ENCODE measurements at regions not wholly inside any gene's neighbourhood (a gene's known extent, or its start where the extent isn't known, plus 50 kb on each side); places are given as distances from the start of the nearest gene placed in this dataset.

GRCh38 chr15:91789136-91789535 lies 64.4 kb upstream of the SLCO3A1 start:
- no peak overlapping the region for H3K4me3 ChIP-seq (ENCODE audit: low read depth in 2 of 2, low read length in 1 of 2)
- no peaks in the 10 kb centered on the region for H3K4me1 ChIP-seq (ENCODE audit: control insufficient read depth in 1 of 2, insufficient read depth in 2 of 2, low read depth in 1 of 2, low read length in 1 of 2)
- no peak overlapping the region for H2AFZ ChIP-seq (ENCODE audit: low read depth)
- no peaks in the 10 kb centered on the region for H3K36me3 ChIP-seq (replicated peaks in 1 of 2; ENCODE audit: control insufficient read depth in 1 of 2, insufficient read depth in 2 of 2, low read length in 1 of 2)
- H3K27me3 ChIP-seq (ENCODE audit: insufficient read depth): no peaks in the 10 kb centered on the region
- TF ChIP-seq, protein P1, sequence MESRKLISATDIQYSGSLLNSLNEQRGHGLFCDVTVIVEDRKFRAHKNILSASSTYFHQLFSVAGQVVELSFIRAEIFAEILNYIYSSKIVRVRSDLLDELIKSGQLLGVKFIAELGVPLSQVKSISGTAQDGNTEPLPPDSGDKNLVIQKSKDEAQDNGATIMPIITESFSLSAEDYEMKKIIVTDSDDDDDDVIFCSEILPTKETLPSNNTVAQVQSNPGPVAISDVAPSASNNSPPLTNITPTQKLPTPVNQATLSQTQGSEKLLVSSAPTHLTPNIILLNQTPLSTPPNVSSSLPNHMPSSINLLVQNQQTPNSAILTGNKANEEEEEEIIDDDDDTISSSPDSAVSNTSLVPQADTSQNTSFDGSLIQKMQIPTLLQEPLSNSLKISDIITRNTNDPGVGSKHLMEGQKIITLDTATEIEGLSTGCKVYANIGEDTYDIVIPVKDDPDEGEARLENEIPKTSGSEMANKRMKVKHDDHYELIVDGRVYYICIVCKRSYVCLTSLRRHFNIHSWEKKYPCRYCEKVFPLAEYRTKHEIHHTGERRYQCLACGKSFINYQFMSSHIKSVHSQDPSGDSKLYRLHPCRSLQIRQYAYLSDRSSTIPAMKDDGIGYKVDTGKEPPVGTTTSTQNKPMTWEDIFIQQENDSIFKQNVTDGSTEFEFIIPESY (IDR thresholded peaks at IDR 0.05; ENCODE audit: borderline replicate concordance, low read depth): no peak
- TF ChIP-seq JUND (IDR thresholded peaks at IDR 0.05) (no peak), GABPA (IDR thresholded peaks at IDR 0.05; ENCODE audit: low read depth) (no peak), RCOR1 (IDR thresholded peaks at IDR 0.05; ENCODE audit: low read length) (no peak), EZH2phosphoT487 (IDR thresholded peaks at IDR 0.05; ENCODE audit: borderline replicate concordance, low read depth) (no peak), POLR2AphosphoS5 (IDR thresholded peaks at IDR 0.05; ENCODE audit: low read depth, low read length) (no peak), SMC3 (IDR thresholded peaks at IDR 0.05; ENCODE audit: low read depth, low read length) (no peak), NFIC (IDR thresholded peaks at IDR 0.05; ENCODE audit: borderline replicate concordance) (no peak), TAF1 (IDR thresholded peaks at IDR 0.05; ENCODE audit: borderline replicate concordance, low read depth, low read length) (no peak), RXRA (IDR thresholded peaks at IDR 0.05; ENCODE audit: borderline replicate concordance, low read depth) (no peak)
- TF ChIP-seq, protein P2, sequence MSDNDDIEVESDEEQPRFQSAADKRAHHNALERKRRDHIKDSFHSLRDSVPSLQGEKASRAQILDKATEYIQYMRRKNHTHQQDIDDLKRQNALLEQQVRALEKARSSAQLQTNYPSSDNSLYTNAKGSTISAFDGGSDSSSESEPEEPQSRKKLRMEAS (IDR thresholded peaks at IDR 0.05; ENCODE audit: low read depth): no peak
- TF ChIP-seq, protein P3, sequence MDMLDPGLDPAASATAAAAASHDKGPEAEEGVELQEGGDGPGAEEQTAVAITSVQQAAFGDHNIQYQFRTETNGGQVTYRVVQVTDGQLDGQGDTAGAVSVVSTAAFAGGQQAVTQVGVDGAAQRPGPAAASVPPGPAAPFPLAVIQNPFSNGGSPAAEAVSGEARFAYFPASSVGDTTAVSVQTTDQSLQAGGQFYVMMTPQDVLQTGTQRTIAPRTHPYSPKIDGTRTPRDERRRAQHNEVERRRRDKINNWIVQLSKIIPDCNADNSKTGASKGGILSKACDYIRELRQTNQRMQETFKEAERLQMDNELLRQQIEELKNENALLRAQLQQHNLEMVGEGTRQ (IDR thresholded peaks at IDR 0.05; ENCODE audit: borderline replicate concordance, low read depth, low read length): no peak
- no peaks in the 10 kb centered on the region for H3K79me2 ChIP-seq (ENCODE audit: insufficient read depth)
- no peak for DNase-seq
- H3K27ac ChIP-seq (ENCODE audit: low read depth in 2 of 2, low read length in 1 of 2): no peak overlapping the region
- no peaks in the 10 kb centered on the region for H3K9me3 ChIP-seq
- no peaks in the 10 kb centered on the region for H4K20me1 ChIP-seq (ENCODE audit: insufficient read depth)
- WGBS (ENCODE audit: low lambda C conversion rate): 22% methylated on average over 2 of the region's 5 CpGs
- ChIA-PET POLR2A (no interaction called here), CTCF (no interaction called here)
- H3F3A ChIP-seq (replicated peaks; ENCODE audit: insufficient read depth): no peaks in the 10 kb centered on the region
- no peak overlapping the region for H3K4me2 ChIP-seq
- no peaks in the 10 kb centered on the region for H3K9me2 ChIP-seq
- no peak overlapping the region for H3K9ac ChIP-seq

GRCh38 chr15:91790836-91791235 lies 62.7 kb upstream of the SLCO3A1 start:
- Histone ChIP-seq H3K27me3 (ENCODE audit: insufficient read depth) (no peaks in the 10 kb centered on the region), H3K27ac (ENCODE audit: low read depth in 2 of 2, low read length in 1 of 2) (no peak overlapping the region), H3K4me1 (ENCODE audit: control insufficient read depth in 1 of 2, insufficient read depth in 2 of 2, low read depth in 1 of 2, low read length in 1 of 2) (no peaks in the 10 kb centered on the region), H3K9me2 (no peaks in the 10 kb centered on the region), H3K36me3 (replicated peaks in 1 of 2; ENCODE audit: control insufficient read depth in 1 of 2, insufficient read depth in 2 of 2, low read length in 1 of 2) (no peaks in the 10 kb centered on the region), H3K4me2 (no peak overlapping the region), H3K4me3 (ENCODE audit: low read depth in 2 of 2, low read length in 1 of 2) (no peak overlapping the region), H4K20me1 (ENCODE audit: insufficient read depth) (no peaks in the 10 kb centered on the region), H2AFZ (ENCODE audit: low read depth) (no peak overlapping the region), H3K9ac (no peak overlapping the region), H3K79me2 (ENCODE audit: insufficient read depth) (no peaks in the 10 kb centered on the region), H3K9me3 (no peaks in the 10 kb centered on the region), H3F3A (replicated peaks; ENCODE audit: insufficient read depth) (no peaks in the 10 kb centered on the region)
- WGBS (ENCODE audit: low lambda C conversion rate): 31% methylated on average over 3 of the region's 3 CpGs
- ChIA-PET CTCF (no interaction called here), POLR2A (no interaction called here)
- no peak for DNase-seq
- TF ChIP-seq, protein P4, sequence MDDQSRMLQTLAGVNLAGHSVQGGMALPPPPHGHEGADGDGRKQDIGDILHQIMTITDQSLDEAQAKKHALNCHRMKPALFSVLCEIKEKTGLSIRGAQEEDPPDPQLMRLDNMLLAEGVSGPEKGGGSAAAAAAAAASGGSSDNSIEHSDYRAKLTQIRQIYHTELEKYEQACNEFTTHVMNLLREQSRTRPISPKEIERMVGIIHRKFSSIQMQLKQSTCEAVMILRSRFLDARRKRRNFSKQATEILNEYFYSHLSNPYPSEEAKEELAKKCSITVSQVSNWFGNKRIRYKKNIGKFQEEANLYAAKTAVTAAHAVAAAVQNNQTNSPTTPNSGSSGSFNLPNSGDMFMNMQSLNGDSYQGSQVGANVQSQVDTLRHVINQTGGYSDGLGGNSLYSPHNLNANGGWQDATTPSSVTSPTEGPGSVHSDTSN (IDR thresholded peaks at IDR 0.05): no peak
- TF ChIP-seq CTCF (IDR thresholded peaks at IDR 0.05) (no peak), NFIC (IDR thresholded peaks at IDR 0.05; ENCODE audit: borderline replicate concordance) (no peak), TEAD4 (IDR thresholded peaks at IDR 0.05; ENCODE audit: borderline replicate concordance, insufficient read depth) (no peak), GABPA (IDR thresholded peaks at IDR 0.05; ENCODE audit: low read depth) (no peak), CHD2 (IDR thresholded peaks at IDR 0.05; ENCODE audit: low read length, partially characterized antibody) (no peak), MXI1 (IDR thresholded peaks at IDR 0.05; ENCODE audit: low read depth, low read length) (no peak), RXRA (IDR thresholded peaks at IDR 0.05; ENCODE audit: borderline replicate concordance, low read depth) (no peak), GATA2 (CRISPR knock-in tag; IDR thresholded peaks at IDR 0.05) (no peak), TCF12 (IDR thresholded peaks at IDR 0.05) (no peak), ELF1 (IDR thresholded peaks at IDR 0.05) (no peak)
- TF ChIP-seq, protein P1 (IDR thresholded peaks at IDR 0.05; ENCODE audit: borderline replicate concordance, low read depth): no peak
